ENCODE measurements at regions not wholly inside any gene's neighbourhood (a gene's known extent, or its start where the extent isn't known, plus 50 kb on each side); places are given as distances from the start of the nearest gene placed in this dataset.

- H3K36me3 Mint-ChIP-seq = no peaks in the 10 kb centered on the region
- H3K27me3 Mint-ChIP-seq (ENCODE audit: low read depth) = no peaks in the 10 kb centered on the region; the same call in 1 of the 2 replicates
- CTCF ChIA-PET = no interaction called here
- H3K4me3 Mint-ChIP-seq = no peak overlapping the region
- DNase-seq (ENCODE audit: low spot score) (no peak), ATAC-seq (no peak)
- POLR2A ChIA-PET = no interaction called here
- no peak overlapping the region for H3K27ac Mint-ChIP-seq
- H3K9me3 Mint-ChIP-seq = no peaks in the 10 kb centered on the region
- TF ChIP-seq ZNF423 (CRISPR knock-in tag; IDR thresholded peaks at IDR 0.05) = no peak
- peaks cover 11% of the 10 kb centered on the region for H3K4me1 Mint-ChIP-seq
These were observed 252.3 kb upstream of the LRRC7 start for GRCh38 chr1:69315416-69315815.

DNA sequence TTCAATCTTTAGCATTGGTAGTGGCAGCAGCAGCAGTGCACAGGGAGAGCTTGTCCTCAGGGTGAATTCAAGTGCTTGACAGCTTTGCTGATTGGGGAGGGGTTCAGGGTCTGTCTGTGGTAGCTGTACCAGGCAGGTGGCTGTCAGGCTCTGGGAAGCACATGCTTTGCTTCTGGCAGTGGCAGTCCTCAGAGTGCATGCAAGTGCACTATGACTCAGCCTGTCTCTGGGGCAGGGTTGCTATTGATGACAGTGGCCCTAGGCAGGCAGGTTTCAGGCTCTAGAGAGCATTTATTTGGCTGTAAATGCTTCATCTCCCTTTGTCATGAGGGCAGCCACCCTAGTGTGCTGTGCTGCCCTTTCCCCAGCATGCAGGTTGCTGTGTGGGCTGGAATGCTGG is 251.9 kb upstream of the LRRC7 start:
- no peak overlapping the region for H3K4me3 Mint-ChIP-seq
- H3K4me1 Mint-ChIP-seq = peaks cover 15% of the 10 kb centered on the region
- H3K27me3 Mint-ChIP-seq (ENCODE audit: low read depth) = no peaks in the 10 kb centered on the region; the same call in 1 of the 2 replicates
- POLR2A ChIA-PET = no interaction called here
- H3K27ac Mint-ChIP-seq = no peak overlapping the region
- peak; percentile 6 for ATAC-seq
- no peak for DNase-seq (ENCODE audit: low spot score)
- CTCF ChIA-PET = interaction anchor here (1.1 kb wide), 1 partner anchor 19 kb away, joined by 3 read pairs; no protein-coding TSS in a partner anchor
- H3K9me3 Mint-ChIP-seq = no peaks in the 10 kb centered on the region
- no peaks in the 10 kb centered on the region for H3K36me3 Mint-ChIP-seq
- no peak for TF ChIP-seq USF1 (CRISPR knock-in tag; IDR thresholded peaks at IDR 0.05)
- TF ChIP-seq OVOL2 (CRISPR knock-in tag; IDR thresholded peaks at IDR 0.05; ENCODE audit: borderline replicate concordance) = no peak
- TF ChIP-seq ERG (CRISPR knock-in tag; IDR thresholded peaks at IDR 0.05) = no peak
- TF ChIP-seq, protein P1, sequence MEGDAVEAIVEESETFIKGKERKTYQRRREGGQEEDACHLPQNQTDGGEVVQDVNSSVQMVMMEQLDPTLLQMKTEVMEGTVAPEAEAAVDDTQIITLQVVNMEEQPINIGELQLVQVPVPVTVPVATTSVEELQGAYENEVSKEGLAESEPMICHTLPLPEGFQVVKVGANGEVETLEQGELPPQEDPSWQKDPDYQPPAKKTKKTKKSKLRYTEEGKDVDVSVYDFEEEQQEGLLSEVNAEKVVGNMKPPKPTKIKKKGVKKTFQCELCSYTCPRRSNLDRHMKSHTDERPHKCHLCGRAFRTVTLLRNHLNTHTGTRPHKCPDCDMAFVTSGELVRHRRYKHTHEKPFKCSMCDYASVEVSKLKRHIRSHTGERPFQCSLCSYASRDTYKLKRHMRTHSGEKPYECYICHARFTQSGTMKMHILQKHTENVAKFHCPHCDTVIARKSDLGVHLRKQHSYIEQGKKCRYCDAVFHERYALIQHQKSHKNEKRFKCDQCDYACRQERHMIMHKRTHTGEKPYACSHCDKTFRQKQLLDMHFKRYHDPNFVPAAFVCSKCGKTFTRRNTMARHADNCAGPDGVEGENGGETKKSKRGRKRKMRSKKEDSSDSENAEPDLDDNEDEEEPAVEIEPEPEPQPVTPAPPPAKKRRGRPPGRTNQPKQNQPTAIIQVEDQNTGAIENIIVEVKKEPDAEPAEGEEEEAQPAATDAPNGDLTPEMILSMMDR (IDR thresholded peaks at IDR 0.05) = no peak
- no peak for TF ChIP-seq NR2C2 (CRISPR knock-in tag; IDR thresholded peaks at IDR 0.05)
- no peak for TF ChIP-seq JUN (CRISPR knock-in tag; IDR thresholded peaks at IDR 0.05)
- TF ChIP-seq CREM (CRISPR knock-in tag; IDR thresholded peaks at IDR 0.05) = no peak
- no peak for TF ChIP-seq GRHL2 (CRISPR knock-in tag; IDR thresholded peaks at IDR 0.05; ENCODE audit: insufficient replicate concordance, severe bottlenecking)
- TF ChIP-seq PRRX2 (CRISPR knock-in tag; IDR thresholded peaks at IDR 0.05) = no peak
- no peak for TF ChIP-seq RELA (CRISPR knock-in tag; IDR thresholded peaks at IDR 0.05; ENCODE audit: borderline replicate concordance)
- no peak for TF ChIP-seq ZNF425 (CRISPR knock-in tag; conservative IDR thresholded peaks at IDR 0.05)

DNA sequence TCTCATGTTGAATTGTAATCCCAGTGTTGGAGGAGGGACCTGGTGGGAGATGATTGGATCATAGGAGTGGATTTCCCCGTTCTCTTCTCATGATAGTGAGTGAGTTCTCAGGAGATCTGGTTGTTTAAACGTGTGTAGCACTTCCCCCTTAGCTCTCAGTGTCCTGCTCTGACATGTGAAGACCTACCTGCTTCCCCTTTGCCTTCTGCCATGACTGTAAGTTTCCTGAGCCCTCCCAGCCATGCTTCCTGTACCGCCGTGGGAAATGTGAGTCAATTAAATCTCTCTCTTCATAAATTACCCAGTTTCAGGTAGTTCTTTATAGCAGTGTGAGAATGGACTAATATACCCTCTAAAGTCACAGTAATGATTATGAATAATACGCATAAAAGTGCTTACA is 248.4 kb upstream of the LRRC7 start:
- CTCF ChIA-PET = no interaction called here
- no peaks in the 10 kb centered on the region for H3K9me3 Mint-ChIP-seq
- no peak for ATAC-seq
- H3K4me1 Mint-ChIP-seq = peaks cover 30% of the 10 kb centered on the region
- no peak overlapping the region for H3K4me3 Mint-ChIP-seq
- POLR2A ChIA-PET = no interaction called here
- no peak for DNase-seq (ENCODE audit: low spot score)
- no peaks in the 10 kb centered on the region; the same call in 1 of the 2 replicates for H3K27me3 Mint-ChIP-seq (ENCODE audit: low read depth)
- no peaks in the 10 kb centered on the region for H3K36me3 Mint-ChIP-seq
- H3K27ac Mint-ChIP-seq = no peak overlapping the region
- TF ChIP-seq, protein P2, sequence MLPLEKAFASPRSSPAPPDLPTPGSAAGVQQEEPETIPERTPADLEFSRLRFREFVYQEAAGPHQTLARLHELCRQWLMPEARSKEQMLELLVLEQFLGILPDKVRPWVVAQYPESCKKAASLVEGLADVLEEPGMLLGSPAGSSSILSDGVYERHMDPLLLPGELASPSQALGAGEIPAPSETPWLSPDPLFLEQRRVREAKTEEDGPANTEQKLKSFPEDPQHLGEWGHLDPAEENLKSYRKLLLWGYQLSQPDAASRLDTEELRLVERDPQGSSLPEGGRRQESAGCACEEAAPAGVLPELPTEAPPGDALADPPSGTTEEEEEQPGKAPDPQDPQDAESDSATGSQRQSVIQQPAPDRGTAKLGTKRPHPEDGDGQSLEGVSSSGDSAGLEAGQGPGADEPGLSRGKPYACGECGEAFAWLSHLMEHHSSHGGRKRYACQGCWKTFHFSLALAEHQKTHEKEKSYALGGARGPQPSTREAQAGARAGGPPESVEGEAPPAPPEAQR (CRISPR knock-in tag; IDR thresholded peaks at IDR 0.05) = no peak
- TF ChIP-seq ZNF671 (CRISPR knock-in tag; IDR thresholded peaks at IDR 0.05) (no peak), OVOL2 (CRISPR knock-in tag; IDR thresholded peaks at IDR 0.05; ENCODE audit: borderline replicate concordance) (no peak), PRRX2 (CRISPR knock-in tag; IDR thresholded peaks at IDR 0.05) (no peak), NFE2L1 (CRISPR knock-in tag; IDR thresholded peaks at IDR 0.05) (no peak), KAT7 (CRISPR knock-in tag; IDR thresholded peaks at IDR 0.05; ENCODE audit: borderline replicate concordance) (no peak), JUN (CRISPR knock-in tag; IDR thresholded peaks at IDR 0.05) (no peak), ZNF263 (CRISPR knock-in tag; IDR thresholded peaks at IDR 0.05; ENCODE audit: low read depth) (no peak), ATF6 (CRISPR knock-in tag; IDR thresholded peaks at IDR 0.05) (no peak), TCF7 (CRISPR knock-in tag; IDR thresholded peaks at IDR 0.05; ENCODE audit: low read depth) (no peak)
- TF ChIP-seq, protein P3, sequence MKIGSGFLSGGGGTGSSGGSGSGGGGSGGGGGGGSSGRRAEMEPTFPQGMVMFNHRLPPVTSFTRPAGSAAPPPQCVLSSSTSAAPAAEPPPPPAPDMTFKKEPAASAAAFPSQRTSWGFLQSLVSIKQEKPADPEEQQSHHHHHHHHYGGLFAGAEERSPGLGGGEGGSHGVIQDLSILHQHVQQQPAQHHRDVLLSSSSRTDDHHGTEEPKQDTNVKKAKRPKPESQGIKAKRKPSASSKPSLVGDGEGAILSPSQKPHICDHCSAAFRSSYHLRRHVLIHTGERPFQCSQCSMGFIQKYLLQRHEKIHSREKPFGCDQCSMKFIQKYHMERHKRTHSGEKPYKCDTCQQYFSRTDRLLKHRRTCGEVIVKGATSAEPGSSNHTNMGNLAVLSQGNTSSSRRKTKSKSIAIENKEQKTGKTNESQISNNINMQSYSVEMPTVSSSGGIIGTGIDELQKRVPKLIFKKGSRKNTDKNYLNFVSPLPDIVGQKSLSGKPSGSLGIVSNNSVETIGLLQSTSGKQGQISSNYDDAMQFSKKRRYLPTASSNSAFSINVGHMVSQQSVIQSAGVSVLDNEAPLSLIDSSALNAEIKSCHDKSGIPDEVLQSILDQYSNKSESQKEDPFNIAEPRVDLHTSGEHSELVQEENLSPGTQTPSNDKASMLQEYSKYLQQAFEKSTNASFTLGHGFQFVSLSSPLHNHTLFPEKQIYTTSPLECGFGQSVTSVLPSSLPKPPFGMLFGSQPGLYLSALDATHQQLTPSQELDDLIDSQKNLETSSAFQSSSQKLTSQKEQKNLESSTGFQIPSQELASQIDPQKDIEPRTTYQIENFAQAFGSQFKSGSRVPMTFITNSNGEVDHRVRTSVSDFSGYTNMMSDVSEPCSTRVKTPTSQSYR (CRISPR knock-in tag; IDR thresholded peaks at IDR 0.05) = no peak

All from WTC11 (cell line).